SJSA1 (cell line): ENCODE measurements at regions not wholly inside any gene's neighbourhood (a gene's known extent, or its start where the extent isn't known, plus 50 kb on each side); places are given as distances from the start of the nearest gene placed in this dataset.

ENCODE experiments used
- DNase-seq, 2 experiments: peaks; one replicate each; pipeline ENCODE4 v3.0.0-alpha.2; 2015 to 2020; ENCODE audit warnings: low spot score in 2 of 2, low read depth in 1 of 2
- H3K27ac ChIP-seq: fragments of 250-450 bp; sonication (Bioruptor Pico); 2 replicates; pipeline ENCODE4 v1.5.1; 2020; ENCODE audit warnings: mild to moderate bottlenecking, moderate library complexity
- H3K27me3 ChIP-seq: fragments of 250-450 bp; sonication (Bioruptor Pico); replicated peaks from 2 replicates; pipeline ENCODE4 v1.5.1; 2020; ENCODE audit warnings: mild to moderate bottlenecking, moderate library complexity
- H3K36me3 ChIP-seq: fragments of 250-450 bp; sonication (Bioruptor Pico); 2 replicates; pipeline ENCODE4 v1.5.1; 2020; ENCODE audit warnings: mild to moderate bottlenecking
- H3K4me1 ChIP-seq: fragments of 250-450 bp; sonication (Bioruptor Pico); replicated peaks from 2 replicates; pipeline ENCODE4 v1.6.1; 2021; ENCODE audit warnings: mild to moderate bottlenecking
- H3K4me3 ChIP-seq: fragments of 250-450 bp; sonication (Bioruptor Pico); 2 replicates; pipeline ENCODE4 v1.5.1; 2020; ENCODE audit warnings: mild to moderate bottlenecking
- H3K9me3 ChIP-seq: fragments of 250-450 bp; sonication (Bioruptor Pico); replicated peaks from 2 replicates; pipeline ENCODE4 v1.5.1; 2020; ENCODE audit warnings: mild to moderate bottlenecking

DNA sequence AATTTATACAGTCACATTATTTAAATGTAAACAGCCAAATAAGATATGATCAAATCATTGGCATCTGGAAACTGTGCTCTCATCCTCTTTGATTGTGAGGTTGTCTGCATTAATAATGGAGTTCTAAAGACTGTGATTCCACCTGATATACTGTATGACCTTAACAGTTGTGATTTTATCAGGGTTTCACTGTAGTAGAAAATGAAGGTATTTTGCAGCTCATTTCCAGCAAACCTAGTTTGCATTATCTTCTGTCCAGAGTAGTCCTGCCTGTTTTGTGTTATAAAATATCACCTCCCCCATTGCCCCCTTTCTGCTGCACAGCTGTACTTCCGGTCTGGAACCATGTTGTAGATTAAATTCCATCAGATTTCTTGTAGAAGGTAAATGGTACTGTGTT, 731.6 kb upstream of the FANCL start:
- Histone ChIP-seq H3K27ac (no peak overlapping the region), H3K4me1 (no peaks in the 10 kb centered on the region), H3K4me3 (no peak overlapping the region), H3K36me3 (no peaks in the 10 kb centered on the region), H3K9me3 (no peaks in the 10 kb centered on the region), H3K27me3 (no peaks in the 10 kb centered on the region; the same call in 1 of the 2 replicates)
- DNase-seq = no peak

DNA sequence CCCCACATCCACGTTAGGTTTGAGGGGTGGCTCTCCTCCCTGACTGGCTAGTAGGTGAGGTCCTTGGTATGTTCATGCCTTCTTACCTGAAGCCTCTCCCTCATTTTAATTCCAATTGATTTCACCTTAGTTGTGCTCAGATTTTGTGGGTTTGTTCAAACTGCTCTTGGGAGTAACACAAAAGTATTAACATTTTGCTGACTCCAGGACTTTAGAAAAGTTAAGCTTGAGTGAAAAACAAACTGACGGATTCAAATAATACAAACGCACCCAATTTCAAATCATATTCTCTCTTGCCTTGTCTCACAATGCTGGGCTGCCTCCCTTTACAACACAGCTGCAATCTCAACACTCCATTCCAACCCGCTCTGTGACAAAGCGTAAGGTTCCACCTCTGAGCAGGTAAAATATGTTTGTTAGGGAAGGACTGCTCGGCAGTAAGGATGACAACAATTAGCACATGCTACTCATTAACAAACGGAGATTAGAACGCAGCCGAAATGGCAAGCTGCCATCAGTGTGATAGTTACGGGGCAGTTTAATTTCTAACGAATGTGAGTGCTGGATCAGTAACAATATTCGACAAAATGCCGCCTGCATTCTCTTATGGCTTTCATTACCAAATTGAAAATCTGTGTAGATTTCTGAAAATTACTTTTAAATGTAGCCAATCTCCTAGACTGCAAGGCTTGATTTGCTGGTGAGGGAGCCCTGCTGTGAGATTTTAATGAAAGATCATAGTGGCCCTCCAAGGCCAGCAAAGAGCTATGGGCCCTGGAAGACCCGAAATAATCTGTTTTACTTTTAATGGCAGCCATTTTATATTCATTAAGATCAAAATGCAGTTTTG, 730.6 kb upstream of the FANCL start:
- Histone ChIP-seq H3K36me3 (no peaks in the 10 kb centered on the region), H3K27me3 (no peaks in the 10 kb centered on the region; the same call in 1 of the 2 replicates), H3K9me3 (no peaks in the 10 kb centered on the region), H3K4me1 (no peaks in the 10 kb centered on the region), H3K4me3 (no peak overlapping the region), H3K27ac (no peak overlapping the region)
- no peak for DNase-seq

DNA sequence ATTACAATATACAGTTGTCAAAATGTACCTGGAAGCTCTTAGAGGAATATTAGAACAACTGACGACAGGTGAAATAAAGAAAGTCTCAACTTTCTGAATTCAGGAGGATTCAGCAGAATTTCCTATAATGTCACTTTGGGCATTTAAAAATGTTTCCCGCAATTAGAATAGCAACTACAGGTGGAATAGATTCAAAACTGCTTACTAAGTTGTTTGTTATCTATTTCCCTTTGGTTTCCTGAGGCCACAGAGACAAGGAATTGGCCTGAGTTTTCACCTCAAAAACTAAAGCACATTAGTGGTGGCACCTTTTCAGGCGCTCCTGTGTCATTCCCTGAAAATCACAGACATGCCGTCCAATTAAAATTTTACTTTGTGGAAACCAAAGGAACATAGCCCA, 729.2 kb upstream of the FANCL start:
- no peak overlapping the region for H3K4me3 ChIP-seq
- no peaks in the 10 kb centered on the region for H3K27me3 ChIP-seq
- H3K9me3 ChIP-seq = no peaks in the 10 kb centered on the region
- no peak overlapping the region for H3K27ac ChIP-seq
- H3K36me3 ChIP-seq = no peaks in the 10 kb centered on the region
- no peak for DNase-seq
- no peaks in the 10 kb centered on the region for H3K4me1 ChIP-seq

DNA sequence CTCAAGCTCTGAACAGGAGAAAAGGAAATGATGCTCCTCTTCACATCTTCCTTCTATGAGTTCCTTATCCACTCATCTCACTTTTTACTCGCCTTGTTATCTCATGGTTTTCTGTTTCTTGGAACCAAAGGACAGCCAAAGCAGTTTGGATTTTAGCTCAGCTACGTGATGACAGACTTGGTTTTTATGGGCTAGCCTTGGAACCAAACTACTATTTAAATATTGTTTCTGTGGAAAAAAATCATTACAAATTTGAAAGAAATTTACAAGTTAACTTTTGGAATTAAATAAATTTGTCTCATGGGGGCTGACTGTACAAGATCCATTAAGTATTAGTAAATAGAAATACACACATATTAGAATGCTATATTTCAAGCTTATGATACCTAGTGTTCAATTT, 727.8 kb upstream of the FANCL start:
- Histone ChIP-seq H3K36me3 (no peaks in the 10 kb centered on the region), H3K27me3 (no peaks in the 10 kb centered on the region), H3K4me3 (no peak overlapping the region), H3K27ac (no peak overlapping the region), H3K4me1 (no peaks in the 10 kb centered on the region), H3K9me3 (no peaks in the 10 kb centered on the region)
- no peak for DNase-seq

DNA sequence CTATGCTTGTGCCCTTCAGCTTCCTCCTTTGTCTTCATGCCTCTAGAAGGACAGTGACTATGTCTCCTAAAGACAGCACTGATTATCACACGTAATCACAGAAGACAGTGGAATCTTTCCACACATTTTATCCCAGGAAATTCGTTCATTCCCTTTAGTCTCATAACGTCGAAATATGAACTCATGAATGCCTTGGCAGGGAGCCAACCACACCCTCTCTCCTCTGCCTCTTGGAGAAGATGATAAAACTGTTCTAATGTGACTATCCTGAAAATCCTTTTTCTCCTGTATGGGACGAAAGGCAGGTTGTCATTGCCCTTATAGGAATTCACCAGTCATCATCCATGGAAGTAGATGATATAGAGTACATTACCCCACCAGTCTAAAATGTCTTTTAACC, 726.6 kb upstream of the FANCL start:
- no peak for DNase-seq
- Histone ChIP-seq H3K4me1 (no peaks in the 10 kb centered on the region), H3K27me3 (no peaks in the 10 kb centered on the region), H3K4me3 (no peak overlapping the region), H3K27ac (no peak overlapping the region), H3K9me3 (no peaks in the 10 kb centered on the region), H3K36me3 (no peaks in the 10 kb centered on the region)

DNA sequence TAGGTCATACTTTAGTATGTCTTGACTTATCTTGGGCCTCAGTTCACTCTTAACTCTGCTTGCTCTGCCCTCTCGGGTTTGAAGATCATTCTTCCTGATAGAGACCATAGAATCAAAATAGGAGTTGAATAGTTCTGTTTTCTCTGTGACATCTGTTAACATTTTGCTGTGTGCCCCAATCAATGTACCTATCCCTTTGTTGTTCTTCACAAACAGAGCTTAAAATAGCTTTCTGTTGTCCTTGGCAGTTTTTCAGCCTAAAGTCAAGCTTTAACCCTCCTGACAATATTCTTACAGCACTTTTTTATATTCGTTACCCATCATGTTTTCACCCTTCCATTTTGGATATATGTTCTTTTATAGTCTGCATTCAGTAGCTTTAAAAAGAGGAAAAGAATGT, 724.5 kb upstream of the FANCL start:
- Histone ChIP-seq H3K9me3 (no peaks in the 10 kb centered on the region), H3K36me3 (no peaks in the 10 kb centered on the region), H3K4me3 (no peak overlapping the region), H3K27ac (no peak overlapping the region), H3K4me1 (no peaks in the 10 kb centered on the region), H3K27me3 (no peaks in the 10 kb centered on the region)
- DNase-seq = no peak

DNA sequence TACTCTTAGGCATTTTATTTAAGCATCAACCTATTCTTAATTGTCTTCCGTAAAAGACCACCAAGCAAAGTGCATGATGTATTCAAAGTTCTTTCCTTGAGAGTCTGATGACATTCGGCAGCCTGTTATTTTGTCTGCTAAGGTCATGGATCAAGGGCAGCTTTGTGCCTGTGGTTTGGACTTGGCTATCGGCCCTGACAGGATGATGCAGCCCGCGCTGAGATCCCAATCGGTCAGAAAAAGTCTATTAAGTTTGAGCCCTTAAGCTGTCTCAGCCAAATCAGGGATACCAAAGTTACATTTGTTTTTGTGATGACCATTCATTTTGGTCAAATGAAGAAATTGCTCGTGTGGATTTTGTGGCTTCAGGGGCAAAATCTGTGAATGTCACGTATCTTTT, 718.9 kb upstream of the FANCL start:
- H3K4me1 ChIP-seq = no peaks in the 10 kb centered on the region
- no peak overlapping the region for H3K27ac ChIP-seq
- DNase-seq = no peak
- H3K36me3 ChIP-seq = no peaks in the 10 kb centered on the region
- no peaks in the 10 kb centered on the region for H3K9me3 ChIP-seq
- H3K27me3 ChIP-seq = no peaks in the 10 kb centered on the region
- H3K4me3 ChIP-seq = no peak overlapping the region

DNA sequence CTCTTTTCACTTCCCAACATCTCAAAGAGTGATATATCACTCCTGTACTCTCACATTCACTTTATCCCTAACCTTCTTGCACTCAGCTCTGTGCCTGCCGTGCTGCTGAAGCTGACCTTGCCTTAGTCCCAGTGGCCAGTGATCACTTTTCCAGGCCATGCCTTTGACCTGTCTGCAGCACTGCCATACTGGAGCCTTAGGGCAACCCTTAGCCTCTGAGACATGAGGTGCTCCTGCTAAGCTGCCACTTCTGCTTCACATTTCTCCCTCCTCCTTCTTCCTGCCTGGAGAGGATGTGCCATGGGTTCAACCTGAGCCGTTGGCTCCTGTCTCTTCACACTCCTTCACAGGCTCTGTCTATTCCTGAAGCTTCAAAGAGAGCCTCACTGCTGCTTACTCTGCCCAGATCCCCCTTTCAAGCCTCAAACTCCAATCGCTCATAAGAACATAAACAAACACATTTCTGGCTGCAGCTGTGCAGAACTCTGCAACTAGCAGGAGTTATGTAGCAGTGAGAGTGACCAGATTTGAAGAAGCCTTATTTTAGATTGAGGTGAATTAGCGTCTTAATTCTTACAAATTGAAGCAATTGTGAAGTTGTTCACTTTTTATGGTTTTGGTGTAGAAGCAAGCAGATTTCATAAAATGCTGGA, 716.2 kb upstream of the FANCL start:
- H3K27me3 ChIP-seq = no peaks in the 10 kb centered on the region
- DNase-seq = no peak

DNA sequence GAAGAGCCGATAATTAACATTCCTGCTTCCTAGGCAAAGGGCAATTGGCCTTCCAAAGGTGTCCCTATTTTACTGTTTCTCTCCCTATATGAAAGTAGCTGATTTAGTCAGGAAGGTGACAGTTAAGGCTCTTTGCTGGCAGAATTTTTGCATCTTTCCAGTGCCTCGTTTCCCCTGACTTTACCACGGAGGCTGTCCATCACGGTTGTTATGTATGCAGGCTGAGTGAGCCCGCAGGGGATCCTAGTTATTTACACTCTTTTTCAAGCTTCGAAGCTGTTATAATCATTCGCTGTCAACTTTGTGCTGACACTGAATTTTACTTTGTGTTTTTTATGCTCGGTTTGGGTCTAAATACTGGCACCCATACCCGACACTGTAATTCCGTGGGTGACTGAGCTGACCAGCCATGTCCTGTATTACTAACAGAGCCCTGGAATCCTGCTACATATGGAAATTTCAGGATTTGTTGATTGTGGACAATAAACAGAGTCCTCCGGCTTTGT, 713.8 kb upstream of the FANCL start:
- no peaks in the 10 kb centered on the region for H3K4me1 ChIP-seq
- H3K36me3 ChIP-seq = no peaks in the 10 kb centered on the region
- H3K4me3 ChIP-seq = no peak overlapping the region
- no peaks in the 10 kb centered on the region for H3K27me3 ChIP-seq
- no peak overlapping the region for H3K27ac ChIP-seq
- no peaks in the 10 kb centered on the region for H3K9me3 ChIP-seq
- DNase-seq = no peak

More for the DNA sequence above, 716.2 kb upstream of the FANCL start:
- H3K4me1 ChIP-seq = no peaks in the 10 kb centered on the region
- H3K4me3 ChIP-seq = no peak overlapping the region
- no peak overlapping the region for H3K27ac ChIP-seq
- no peaks in the 10 kb centered on the region for H3K9me3 ChIP-seq
- no peaks in the 10 kb centered on the region for H3K36me3 ChIP-seq

DNA sequence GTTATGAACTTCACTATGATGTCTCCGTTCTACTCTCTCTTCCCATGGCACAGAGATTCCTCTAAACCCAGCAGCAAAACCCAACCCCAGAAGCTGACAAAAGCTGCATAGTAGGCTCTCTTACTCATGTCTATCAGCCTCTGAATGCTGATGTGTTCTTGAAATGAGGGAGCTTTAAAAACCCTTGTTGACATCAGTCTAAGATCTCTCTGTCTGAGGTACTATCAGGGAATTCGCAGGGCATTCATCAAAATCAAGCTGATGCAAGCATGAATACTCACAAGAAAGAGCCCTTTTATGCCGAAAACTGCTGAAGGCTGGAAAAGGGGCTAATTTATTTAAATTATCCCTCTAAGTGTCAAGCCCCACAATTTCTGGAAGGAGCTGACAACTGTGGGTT, 710.6 kb upstream of the FANCL start:
- DNase-seq = no peak
- H3K9me3 ChIP-seq = no peaks in the 10 kb centered on the region

DNA sequence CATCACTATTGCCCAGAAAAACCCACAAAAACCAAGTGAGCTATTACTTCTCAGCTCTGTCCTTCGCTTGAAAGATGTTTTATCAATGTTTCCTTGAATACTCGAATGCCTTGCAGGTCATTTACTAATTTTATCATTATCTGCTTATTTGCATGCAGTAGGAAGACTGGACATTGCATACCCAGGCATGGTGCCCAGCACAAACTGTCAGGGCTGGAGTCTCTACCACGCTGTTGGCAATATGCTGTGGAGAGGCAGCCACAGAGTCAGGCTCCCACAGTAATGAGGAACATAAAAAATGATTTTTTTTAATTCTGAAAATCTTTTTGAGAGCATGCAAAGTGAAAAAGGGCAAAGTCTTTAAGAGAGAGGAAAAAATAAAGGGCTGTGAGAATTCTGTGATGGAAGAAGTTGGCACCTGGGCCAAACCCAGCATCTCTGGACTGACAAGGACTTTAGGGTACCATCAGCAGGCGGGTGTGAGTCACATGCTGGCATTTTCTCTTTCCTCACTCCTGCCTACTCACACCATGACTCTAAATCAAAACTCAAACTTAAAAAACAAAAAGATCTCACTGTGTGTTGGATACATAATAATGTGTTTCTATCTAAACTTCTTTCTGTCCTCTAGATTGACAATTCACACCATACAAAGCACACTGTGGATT, 709.8 kb upstream of the FANCL start:
- no peak for DNase-seq
- Histone ChIP-seq H3K4me1 (no peaks in the 10 kb centered on the region), H3K36me3 (no peaks in the 10 kb centered on the region)

More for the DNA sequence above, 710.6 kb upstream of the FANCL start:
- Histone ChIP-seq H3K4me1 (no peaks in the 10 kb centered on the region), H3K27ac (no peak overlapping the region), H3K36me3 (no peaks in the 10 kb centered on the region), H3K4me3 (no peak overlapping the region), H3K27me3 (no peaks in the 10 kb centered on the region)

DNA sequence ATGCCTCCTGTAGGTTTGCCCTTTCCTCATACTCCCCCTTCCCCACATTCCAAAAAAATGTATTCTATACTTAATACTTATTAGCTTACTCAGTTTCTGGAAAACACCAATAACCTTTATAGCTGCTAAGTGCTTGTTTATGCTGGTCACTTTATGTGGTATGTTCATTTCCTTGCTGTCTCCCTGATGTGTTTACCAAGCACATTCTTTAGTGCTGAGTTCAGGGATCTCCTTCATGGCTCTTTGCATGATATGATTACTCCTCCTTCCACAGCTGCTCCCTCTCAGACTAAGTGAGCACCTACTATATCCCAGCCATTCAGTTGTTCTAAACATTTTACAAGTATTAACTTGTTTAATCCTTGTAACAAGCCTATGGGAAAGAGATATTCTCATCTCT, 698.3 kb upstream of the FANCL start:
- Histone ChIP-seq H3K4me3 (no peak overlapping the region), H3K27me3 (no peaks in the 10 kb centered on the region), H3K27ac (peak overlapping the region; percentile 86), H3K9me3 (peaks cover 7% of the 10 kb centered on the region; the same call in 1 of the 2 replicates), H3K4me1 (peaks cover 18% of the 10 kb centered on the region), H3K36me3 (no peaks in the 10 kb centered on the region)
- DNase-seq = peak; percentile 65 to 88

More for the DNA sequence above, 709.8 kb upstream of the FANCL start:
- Histone ChIP-seq H3K27me3 (no peaks in the 10 kb centered on the region), H3K4me3 (no peak overlapping the region), H3K9me3 (no peaks in the 10 kb centered on the region), H3K27ac (no peak overlapping the region)

DNA sequence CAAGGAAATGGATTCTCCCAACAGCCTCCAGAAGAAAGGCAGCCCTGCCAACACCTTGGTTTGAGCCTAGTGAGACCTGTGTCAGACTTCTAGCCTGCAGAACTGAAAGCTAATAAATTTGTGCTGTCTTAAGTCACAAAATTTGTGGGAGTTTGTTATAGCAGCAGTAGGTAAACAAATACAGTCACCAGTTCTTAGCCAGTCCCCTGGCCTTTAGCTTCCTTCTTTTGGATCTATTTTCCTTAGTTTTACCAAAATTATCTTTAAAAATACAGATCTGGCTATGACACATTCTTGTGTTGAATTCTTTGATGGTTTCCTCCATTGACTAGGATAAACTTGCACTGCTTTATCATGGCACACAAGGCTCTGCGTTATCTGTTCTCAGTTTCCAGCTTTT, 697.9 kb upstream of the FANCL start:
- DNase-seq = no peak
- H3K4me1 ChIP-seq = peaks cover 18% of the 10 kb centered on the region
- no peaks in the 10 kb centered on the region for H3K36me3 ChIP-seq
- H3K4me3 ChIP-seq = no peak overlapping the region
- H3K9me3 ChIP-seq = peaks cover 7% of the 10 kb centered on the region; the same call in 1 of the 2 replicates
- H3K27ac ChIP-seq = peak overlapping the region; percentile 86
- H3K27me3 ChIP-seq = no peaks in the 10 kb centered on the region

DNA sequence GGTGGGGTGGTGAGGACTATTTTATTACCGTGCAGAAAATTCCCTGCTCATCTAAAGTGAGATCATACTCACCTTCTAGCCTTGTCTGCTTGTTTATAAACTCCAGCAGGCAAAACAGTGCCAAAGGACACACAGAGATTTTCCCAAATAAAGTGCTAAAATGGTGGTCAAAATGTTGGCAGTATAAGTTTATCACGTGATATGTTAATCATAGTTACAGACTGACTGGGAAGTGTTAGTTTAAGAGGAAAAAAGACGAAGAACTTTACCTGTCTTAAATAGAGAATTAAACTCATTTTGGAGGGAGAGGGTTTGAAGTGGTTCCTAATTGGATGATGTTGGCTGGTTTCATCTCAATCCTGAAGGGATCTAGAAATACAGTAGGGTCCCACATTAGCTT, 691.7 kb upstream of the FANCL start:
- H3K27ac ChIP-seq = no peak overlapping the region
- no peak for DNase-seq
- no peak overlapping the region for H3K4me3 ChIP-seq
- H3K27me3 ChIP-seq = no peaks in the 10 kb centered on the region
- no peaks in the 10 kb centered on the region for H3K9me3 ChIP-seq
- H3K36me3 ChIP-seq = no peaks in the 10 kb centered on the region
- peaks cover 6% of the 10 kb centered on the region; the same call in 1 of the 2 replicates for H3K4me1 ChIP-seq
